ENCODE measurements at regions not wholly inside any gene's neighbourhood (a gene's known extent, or its start where the extent isn't known, plus 50 kb on each side); places are given as distances from the start of the nearest gene placed in this dataset.

- Mint-ChIP-seq H3K27ac (ENCODE audit: unreplicated experiment) (no peak overlapping the region), H3K4me1 (ENCODE audit: low read depth, unreplicated experiment) (no peaks in the 10 kb centered on the region), H3K36me3 (ENCODE audit: unreplicated experiment) (no peaks in the 10 kb centered on the region), H3K27me3 (ENCODE audit: unreplicated experiment) (no peaks in the 10 kb centered on the region), H3K9me3 (ENCODE audit: unreplicated experiment) (no peaks in the 10 kb centered on the region), H3K4me3 (ENCODE audit: unreplicated experiment) (no peak overlapping the region)
- DNase-seq, result no peak
- TF ChIP-seq CTCF (IDR thresholded peaks at IDR 0.05; ENCODE audit: partially characterized antibody, unreplicated experiment), result no peak
Observed at GRCh38 chr6:121526282-121526681, 90.8 kb downstream of the GJA1 start.

DNA sequence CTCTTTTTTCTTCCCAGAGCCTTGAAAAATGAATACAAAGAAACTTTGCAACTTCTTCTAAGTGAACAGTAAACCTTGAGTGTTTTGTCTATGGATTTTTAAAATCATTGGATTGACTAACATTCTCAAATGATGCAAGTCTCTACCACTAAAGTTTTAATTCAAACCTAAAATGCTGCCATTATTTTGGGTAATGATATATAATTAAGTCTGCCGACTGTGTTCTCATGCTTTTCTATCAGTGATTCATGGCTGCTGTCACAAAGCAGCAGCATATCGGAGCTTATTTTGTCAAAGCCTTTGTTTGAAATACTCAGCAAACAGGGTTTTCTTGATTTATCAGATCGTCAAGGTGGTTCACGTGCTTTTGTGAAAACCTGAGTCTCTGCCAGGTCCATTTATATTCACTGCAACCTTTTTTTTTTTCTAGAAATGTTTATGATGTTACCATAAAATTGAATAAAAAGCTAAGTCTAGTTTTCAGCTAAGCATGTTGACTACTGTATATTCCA lies 96.3 kb downstream of the GJA1 start:
- no peak for TF ChIP-seq CTCF (IDR thresholded peaks at IDR 0.05; ENCODE audit: partially characterized antibody, unreplicated experiment)
- Mint-ChIP-seq H3K36me3 (ENCODE audit: unreplicated experiment) (no peaks in the 10 kb centered on the region), H3K4me1 (ENCODE audit: low read depth, unreplicated experiment) (no peaks in the 10 kb centered on the region), H3K4me3 (ENCODE audit: unreplicated experiment) (no peak overlapping the region), H3K9me3 (ENCODE audit: unreplicated experiment) (peaks cover 1% of the 10 kb centered on the region), H3K27ac (ENCODE audit: unreplicated experiment) (no peak overlapping the region), H3K27me3 (ENCODE audit: unreplicated experiment) (no peaks in the 10 kb centered on the region)
- DNase-seq, result no peak

DNA sequence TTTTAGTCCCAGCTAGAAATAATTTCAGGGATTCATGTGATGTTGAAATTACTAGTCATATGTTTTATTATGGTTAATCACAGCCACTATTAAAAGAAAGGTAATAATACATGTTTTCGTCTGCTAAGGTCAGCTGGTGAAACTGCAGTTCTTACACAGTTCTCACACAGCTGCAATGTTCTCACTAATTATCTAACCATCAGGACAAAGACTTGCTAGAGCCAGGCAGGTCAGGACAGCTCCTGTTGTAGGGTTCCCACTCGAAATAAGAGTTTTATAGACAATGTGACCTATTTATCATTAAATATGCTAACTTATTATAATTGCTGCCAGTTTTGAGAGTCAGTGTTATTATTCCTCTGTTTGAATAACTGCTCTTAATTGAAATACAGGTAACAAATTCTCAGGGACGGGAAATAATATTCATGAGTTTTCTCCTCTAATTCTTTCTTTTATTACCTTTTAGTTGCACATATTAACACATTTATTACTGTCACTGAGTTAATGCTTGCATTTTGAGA lies 97.9 kb downstream of the GJA1 start:
- no peak for TF ChIP-seq CTCF (IDR thresholded peaks at IDR 0.05; ENCODE audit: partially characterized antibody, unreplicated experiment)
- H3K4me3 Mint-ChIP-seq (ENCODE audit: unreplicated experiment), result no peak overlapping the region
- no peak overlapping the region for H3K27ac Mint-ChIP-seq (ENCODE audit: unreplicated experiment)
- DNase-seq, result no peak
- no peaks in the 10 kb centered on the region for H3K27me3 Mint-ChIP-seq (ENCODE audit: unreplicated experiment)
- no peaks in the 10 kb centered on the region for H3K36me3 Mint-ChIP-seq (ENCODE audit: unreplicated experiment)
- no peaks in the 10 kb centered on the region for H3K4me1 Mint-ChIP-seq (ENCODE audit: low read depth, unreplicated experiment)
- H3K9me3 Mint-ChIP-seq (ENCODE audit: unreplicated experiment), result peaks cover 1% of the 10 kb centered on the region

- Mint-ChIP-seq H3K9me3 (ENCODE audit: unreplicated experiment) (peaks cover 1% of the 10 kb centered on the region), H3K27ac (ENCODE audit: unreplicated experiment) (no peak overlapping the region), H3K27me3 (ENCODE audit: unreplicated experiment) (no peaks in the 10 kb centered on the region), H3K36me3 (ENCODE audit: unreplicated experiment) (no peaks in the 10 kb centered on the region), H3K4me1 (ENCODE audit: low read depth, unreplicated experiment) (no peaks in the 10 kb centered on the region), H3K4me3 (ENCODE audit: unreplicated experiment) (no peak overlapping the region)
- no peak for DNase-seq
- no peak for TF ChIP-seq CTCF (IDR thresholded peaks at IDR 0.05; ENCODE audit: partially characterized antibody, unreplicated experiment)
Observed at GRCh38 chr6:121535777-121536176, 100.3 kb downstream of the GJA1 start.

GRCh38 chr6:121536345-121536744 lies 100.9 kb downstream of the GJA1 start:
- no peak overlapping the region for H3K27ac Mint-ChIP-seq (ENCODE audit: unreplicated experiment)
- no peaks in the 10 kb centered on the region for H3K4me1 Mint-ChIP-seq (ENCODE audit: low read depth, unreplicated experiment)
- no peaks in the 10 kb centered on the region for H3K36me3 Mint-ChIP-seq (ENCODE audit: unreplicated experiment)
- TF ChIP-seq CTCF (IDR thresholded peaks at IDR 0.05; ENCODE audit: partially characterized antibody, unreplicated experiment), result no peak
- no peak overlapping the region for H3K4me3 Mint-ChIP-seq (ENCODE audit: unreplicated experiment)
- H3K27me3 Mint-ChIP-seq (ENCODE audit: unreplicated experiment), result no peaks in the 10 kb centered on the region
- H3K9me3 Mint-ChIP-seq (ENCODE audit: unreplicated experiment), result peaks cover 1% of the 10 kb centered on the region
- no peak for DNase-seq
